ENCODE measurements at regions not wholly inside any gene's neighbourhood (a gene's known extent, or its start where the extent isn't known, plus 50 kb on each side); places are given as distances from the start of the nearest gene placed in this dataset.

- TF ChIP-seq MYC (IDR thresholded peaks at IDR 0.05; ENCODE audit: low read depth, low read length) (no peak), POLR2A (IDR thresholded peaks at IDR 0.05; ENCODE audit: low read depth, low read length) (no peak), FOS (IDR thresholded peaks at IDR 0.05; ENCODE audit: borderline replicate concordance, insufficient read depth, low read length) (no peak), JUN (IDR thresholded peaks at IDR 0.05; ENCODE audit: borderline replicate concordance, insufficient read depth, insufficient read length, low read depth) (no peak), EZH2 (IDR thresholded peaks at IDR 0.05; ENCODE audit: borderline replicate concordance, low read depth, low read length, severe bottlenecking) (no peak), POLR2AphosphoS5 (IDR thresholded peaks at IDR 0.05; ENCODE audit: insufficient read depth, low read depth, low read length) (no peak), MAX (IDR thresholded peaks at IDR 0.05; ENCODE audit: insufficient read depth, insufficient read length) (no peak)
- TF ChIP-seq, protein P1, sequence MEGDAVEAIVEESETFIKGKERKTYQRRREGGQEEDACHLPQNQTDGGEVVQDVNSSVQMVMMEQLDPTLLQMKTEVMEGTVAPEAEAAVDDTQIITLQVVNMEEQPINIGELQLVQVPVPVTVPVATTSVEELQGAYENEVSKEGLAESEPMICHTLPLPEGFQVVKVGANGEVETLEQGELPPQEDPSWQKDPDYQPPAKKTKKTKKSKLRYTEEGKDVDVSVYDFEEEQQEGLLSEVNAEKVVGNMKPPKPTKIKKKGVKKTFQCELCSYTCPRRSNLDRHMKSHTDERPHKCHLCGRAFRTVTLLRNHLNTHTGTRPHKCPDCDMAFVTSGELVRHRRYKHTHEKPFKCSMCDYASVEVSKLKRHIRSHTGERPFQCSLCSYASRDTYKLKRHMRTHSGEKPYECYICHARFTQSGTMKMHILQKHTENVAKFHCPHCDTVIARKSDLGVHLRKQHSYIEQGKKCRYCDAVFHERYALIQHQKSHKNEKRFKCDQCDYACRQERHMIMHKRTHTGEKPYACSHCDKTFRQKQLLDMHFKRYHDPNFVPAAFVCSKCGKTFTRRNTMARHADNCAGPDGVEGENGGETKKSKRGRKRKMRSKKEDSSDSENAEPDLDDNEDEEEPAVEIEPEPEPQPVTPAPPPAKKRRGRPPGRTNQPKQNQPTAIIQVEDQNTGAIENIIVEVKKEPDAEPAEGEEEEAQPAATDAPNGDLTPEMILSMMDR (IDR thresholded peaks at IDR 0.05; ENCODE audit: extremely low read depth in 1 of 2, insufficient read depth in 1 of 2, low read depth in 1 of 2, low read length in 2 of 2): no peak
Measured at GRCh38 chr6:138648127-138648526, 125.4 kb upstream of the CCDC28A start.

Measured in endothelial cell of umbilical vein (primary cell).